Suppressor macrophage treated with lipopolysaccharide for 4 hours (primary cell): ENCODE measurements at regions not wholly inside any gene's neighbourhood (a gene's known extent, or its start where the extent isn't known, plus 50 kb on each side); places are given as distances from the start of the nearest gene placed in this dataset.

ENCODE experiments used
- DNase-seq: peaks from one replicate; pipeline ENCODE4 v3.0.0-alpha.2; 2020

GRCh38 chr2:216320852-216321251 is 51.4 kb downstream of the MARCHF4 start:
- no peak for DNase-seq

GRCh38 chr2:216319771-216320170 is 52.5 kb downstream of the MARCHF4 start:
- no peak for DNase-seq

- no peak for DNase-seq
Measured at GRCh38 chr2:216318521-216318874, 53.8 kb downstream of the MARCHF4 start.

GRCh38 chr2:216317831-216318520 is 54.3 kb downstream of the MARCHF4 start:
- DNase-seq: no peak

- peak; percentile 12 for DNase-seq
Measured at GRCh38 chr2:216316743-216317142, 55.5 kb downstream of the MARCHF4 start.

- peak; percentile 43 for DNase-seq
Measured at GRCh38 chr2:216315802-216316603, 56.3 kb downstream of the MARCHF4 start.

- no peak for DNase-seq
Measured at GRCh38 chr2:216312441-216312840, 59.8 kb downstream of the MARCHF4 start.

GRCh38 chr2:216308576-216308975 is 63.7 kb downstream of the MARCHF4 start:
- DNase-seq: no peak

GRCh38 chr2:216307496-216307895 is 64.8 kb downstream of the MARCHF4 start:
- DNase-seq: no peak

- no peak for DNase-seq
Measured at GRCh38 chr2:216306868-216307267, 65.4 kb downstream of the MARCHF4 start.

- no peak for DNase-seq
Measured at GRCh38 chr2:216305574-216305973, 66.7 kb downstream of the MARCHF4 start.

GRCh38 chr2:216302981-216303676 is 69.2 kb downstream of the MARCHF4 start:
- no peak for DNase-seq

GRCh38 chr2:216300906-216301305 is 71.4 kb downstream of the MARCHF4 start:
- DNase-seq: no peak

GRCh38 chr2:216299588-216299987 is 72.7 kb downstream of the MARCHF4 start:
- DNase-seq: no peak

- no peak for DNase-seq
Measured at GRCh38 chr2:216298719-216299495, 73.4 kb downstream of the MARCHF4 start.

GRCh38 chr2:216296856-216297255 is 75.4 kb downstream of the MARCHF4 start:
- DNase-seq: no peak

- DNase-seq: no peak
Measured at GRCh38 chr2:216294305-216294704, 78.0 kb downstream of the MARCHF4 start.

- DNase-seq: no peak
Measured at GRCh38 chr2:216293883-216294282, 78.4 kb downstream of the MARCHF4 start.

- DNase-seq: no peak
Measured at GRCh38 chr2:216292886-216293301, 79.4 kb downstream of the MARCHF4 start.

GRCh38 chr2:216292475-216292874 is 79.8 kb downstream of the MARCHF4 start:
- no peak for DNase-seq

- DNase-seq: no peak
Measured at GRCh38 chr2:216289470-216289869, 82.8 kb downstream of the MARCHF4 start.

GRCh38 chr2:216287251-216287650 is 85.0 kb downstream of the MARCHF4 start:
- DNase-seq: no peak

GRCh38 chr2:216286616-216287231 is 85.6 kb downstream of the MARCHF4 start:
- no peak for DNase-seq
